NB4 (cell line): ENCODE measurements at regions not wholly inside any gene's neighbourhood (a gene's known extent, or its start where the extent isn't known, plus 50 kb on each side); places are given as distances from the start of the nearest gene placed in this dataset.

Experiments used
- DNase-seq: peaks from one replicate; pipeline ENCODE4 v3.0.0; 2010; ENCODE audit warnings: low read depth
- H3K4me3 ChIP-seq: one replicate; pipeline ENCODE4 v1.5.1; 2011; ENCODE audit warnings: mild to moderate bottlenecking, low read depth, low read length, moderate library complexity
- MYC ChIP-seq: IDR thresholded peaks from 2 replicates; pipeline ENCODE4 v1.6.1; 2011; ENCODE audit warnings: low read depth, low read length
- POLR2A ChIP-seq: IDR thresholded peaks from 2 replicates; pipeline ENCODE4 v1.6.1; 2011; ENCODE audit warnings: mild to moderate bottlenecking; ENCODE audit not compliant: insufficient read length; ENCODE audit errors: extremely low read depth
- TF ChIP-seq, protein P1 (sequence below): IDR thresholded peaks from one replicate; pipeline ENCODE4 v1.5.1; 2012; ENCODE audit warnings: low read depth, low read length
- TF ChIP-seq, protein P2 (sequence below): IDR thresholded peaks from 2 replicates; pipeline ENCODE4 v1.6.1; 2011; ENCODE audit warnings: low read depth, low read length

DNA sequence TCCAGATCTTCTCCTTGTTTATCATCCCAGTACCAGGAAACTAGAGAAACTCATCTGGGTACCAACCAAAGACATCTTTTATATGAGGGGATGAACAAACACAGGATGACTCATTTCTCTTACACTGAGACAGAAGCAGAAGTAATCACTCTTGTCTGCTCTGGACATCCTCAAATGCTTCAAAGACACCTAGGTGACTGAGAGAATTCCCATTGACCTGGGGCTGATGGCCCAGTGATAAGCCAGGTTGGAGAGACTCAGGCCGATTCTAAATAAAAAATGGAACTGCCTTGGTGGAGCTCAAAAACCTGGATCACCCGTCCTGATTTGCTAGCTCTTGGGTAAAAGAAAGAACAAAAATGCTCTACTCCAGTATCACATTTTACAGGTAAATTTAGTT lies 182.2 kb downstream of the ZNF486 start:
- TF ChIP-seq, protein P1, sequence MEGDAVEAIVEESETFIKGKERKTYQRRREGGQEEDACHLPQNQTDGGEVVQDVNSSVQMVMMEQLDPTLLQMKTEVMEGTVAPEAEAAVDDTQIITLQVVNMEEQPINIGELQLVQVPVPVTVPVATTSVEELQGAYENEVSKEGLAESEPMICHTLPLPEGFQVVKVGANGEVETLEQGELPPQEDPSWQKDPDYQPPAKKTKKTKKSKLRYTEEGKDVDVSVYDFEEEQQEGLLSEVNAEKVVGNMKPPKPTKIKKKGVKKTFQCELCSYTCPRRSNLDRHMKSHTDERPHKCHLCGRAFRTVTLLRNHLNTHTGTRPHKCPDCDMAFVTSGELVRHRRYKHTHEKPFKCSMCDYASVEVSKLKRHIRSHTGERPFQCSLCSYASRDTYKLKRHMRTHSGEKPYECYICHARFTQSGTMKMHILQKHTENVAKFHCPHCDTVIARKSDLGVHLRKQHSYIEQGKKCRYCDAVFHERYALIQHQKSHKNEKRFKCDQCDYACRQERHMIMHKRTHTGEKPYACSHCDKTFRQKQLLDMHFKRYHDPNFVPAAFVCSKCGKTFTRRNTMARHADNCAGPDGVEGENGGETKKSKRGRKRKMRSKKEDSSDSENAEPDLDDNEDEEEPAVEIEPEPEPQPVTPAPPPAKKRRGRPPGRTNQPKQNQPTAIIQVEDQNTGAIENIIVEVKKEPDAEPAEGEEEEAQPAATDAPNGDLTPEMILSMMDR, result no peak
- TF ChIP-seq, protein P2, sequence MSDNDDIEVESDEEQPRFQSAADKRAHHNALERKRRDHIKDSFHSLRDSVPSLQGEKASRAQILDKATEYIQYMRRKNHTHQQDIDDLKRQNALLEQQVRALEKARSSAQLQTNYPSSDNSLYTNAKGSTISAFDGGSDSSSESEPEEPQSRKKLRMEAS, result no peak
- no peak for TF ChIP-seq MYC
- no peak for TF ChIP-seq POLR2A
- no peak overlapping the region for H3K4me3 ChIP-seq
- DNase-seq, result no peak

DNA sequence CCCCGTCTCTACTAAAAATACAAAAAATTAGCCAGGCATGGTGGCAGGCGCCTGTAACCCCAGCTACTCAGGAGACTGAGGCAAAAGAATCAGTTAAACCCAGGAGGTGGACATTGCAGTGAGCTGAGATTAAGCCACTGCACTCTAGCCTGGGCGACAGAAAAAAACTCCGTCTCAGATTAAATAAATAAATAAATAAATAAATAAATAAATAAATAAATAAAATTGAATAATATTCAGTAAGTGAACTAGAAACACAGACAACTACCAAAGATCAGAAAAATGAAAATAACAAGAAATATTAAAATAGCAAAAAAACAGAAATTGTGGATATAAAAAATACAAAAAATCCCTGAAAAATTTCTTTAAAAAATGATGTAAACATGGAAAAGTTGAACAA lies 172.4 kb downstream of the ZNF486 start:
- no peak for DNase-seq
- TF ChIP-seq, protein P2, result no peak
- TF ChIP-seq POLR2A (no peak), MYC (no peak)
- TF ChIP-seq, protein P1, result no peak

DNA sequence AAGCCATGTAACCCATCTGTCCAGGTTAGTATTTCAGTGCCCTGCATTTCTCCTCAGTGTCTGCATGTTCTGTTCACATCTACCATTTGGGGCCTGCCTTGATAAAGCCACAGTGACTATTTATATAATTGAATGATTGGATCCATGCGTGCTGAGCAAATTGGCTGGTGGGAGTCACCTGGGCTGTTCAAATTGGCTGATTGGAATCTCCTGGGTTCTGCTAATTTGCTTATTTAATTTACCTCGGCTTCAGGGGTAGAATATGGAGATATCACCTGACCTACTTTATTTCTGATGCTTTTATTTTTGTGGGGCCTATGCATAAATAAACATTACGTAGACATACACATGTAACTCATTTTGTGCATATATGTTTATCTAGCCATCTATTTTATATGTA lies 167.7 kb downstream of the ZNF486 start:
- DNase-seq, result no peak
- TF ChIP-seq POLR2A (no peak), MYC (no peak)
- TF ChIP-seq, protein P1, result no peak
- TF ChIP-seq, protein P2, result no peak
- no peak overlapping the region for H3K4me3 ChIP-seq

More for the DNA sequence above, 172.4 kb downstream of the ZNF486 start:
- no peak overlapping the region for H3K4me3 ChIP-seq

DNA sequence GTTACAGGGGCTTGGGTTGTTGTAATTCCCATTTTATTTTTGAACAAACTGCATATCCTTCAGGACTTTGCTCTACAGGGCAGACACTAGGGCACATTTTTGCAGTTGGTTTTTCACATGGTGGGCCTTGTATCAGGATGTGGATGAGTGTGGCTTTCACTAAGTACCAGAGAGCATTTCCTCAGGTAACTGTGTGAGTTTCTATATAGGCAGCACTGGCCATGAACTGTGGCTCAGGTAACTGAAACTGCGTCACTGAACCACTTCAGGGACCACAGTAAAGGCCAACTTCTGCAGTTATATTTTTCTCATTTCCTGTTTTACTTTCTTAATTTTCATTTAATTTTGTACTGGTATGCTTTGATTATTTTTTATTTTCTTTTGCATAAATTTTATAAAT lies 166.5 kb downstream of the ZNF486 start:
- TF ChIP-seq, protein P1, result no peak
- no peak for TF ChIP-seq POLR2A
- no peak for TF ChIP-seq MYC
- TF ChIP-seq, protein P2, result no peak
- no peak for DNase-seq
- H3K4me3 ChIP-seq, result no peak overlapping the region

DNA sequence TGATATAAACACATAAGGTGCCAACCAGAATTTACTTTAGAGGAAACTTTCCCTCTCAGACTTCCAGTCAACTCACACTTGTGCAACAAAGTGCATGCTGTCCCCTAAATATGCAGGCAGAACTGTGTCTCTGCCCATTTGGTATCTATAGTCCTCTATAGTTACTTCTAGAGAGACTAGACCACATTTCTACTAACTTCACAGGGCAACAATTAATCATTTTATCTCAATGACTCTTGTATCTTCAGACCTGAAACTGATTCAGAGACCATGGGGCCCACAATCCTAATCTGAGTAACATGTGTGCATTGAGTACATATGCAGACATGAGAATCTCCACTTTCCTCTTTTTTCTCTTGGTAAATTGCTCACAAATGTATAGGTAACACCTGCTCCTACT lies 158.1 kb downstream of the ZNF486 start:
- TF ChIP-seq, protein P1, result no peak
- TF ChIP-seq, protein P2, result no peak
- TF ChIP-seq MYC, result no peak
- no peak for DNase-seq
- no peak overlapping the region for H3K4me3 ChIP-seq

DNA sequence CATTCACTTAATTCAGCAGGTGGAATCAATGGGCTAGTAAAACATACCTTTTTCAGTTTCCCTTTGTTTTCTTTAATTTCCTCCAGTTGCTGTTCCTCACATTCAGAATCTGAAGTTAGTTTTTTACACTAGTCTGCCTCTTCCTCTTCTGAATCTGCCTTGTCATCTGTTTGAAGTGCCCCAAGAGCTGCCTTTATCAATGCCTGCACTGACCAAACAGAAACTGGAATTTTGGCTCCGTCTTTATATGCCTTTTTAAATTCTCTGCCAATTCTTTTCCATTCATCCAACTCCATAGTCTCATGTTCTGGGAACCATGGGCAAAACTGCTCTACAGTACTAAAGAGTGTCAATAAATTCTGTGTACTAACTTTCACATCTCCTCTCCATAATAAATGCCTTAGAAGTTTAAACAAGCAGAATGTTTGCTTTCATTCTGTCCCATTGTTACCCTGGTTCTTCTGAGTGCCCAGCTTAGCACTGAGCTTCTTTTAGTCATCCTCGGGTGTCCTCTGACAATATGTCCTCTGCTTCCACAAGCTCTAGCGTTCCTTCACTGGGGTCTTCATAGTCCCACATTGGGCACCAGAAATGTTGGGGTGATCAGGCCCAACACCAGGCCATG lies 154.2 kb downstream of the ZNF486 start:
- no peak overlapping the region for H3K4me3 ChIP-seq
- no peak for DNase-seq
- TF ChIP-seq POLR2A (no peak), MYC (no peak)
- TF ChIP-seq, protein P2, result no peak
- TF ChIP-seq, protein P1, result no peak
